Adrenal gland (tissue), 9 donors: ENCODE measurements at regions not wholly inside any gene's neighbourhood (a gene's known extent, or its start where the extent isn't known, plus 50 kb on each side); places are given as distances from the start of the nearest gene placed in this dataset.
"Not testable (repeated sequence)": the region's sequence is repeated elsewhere in the genome, so short reads cannot be mapped to it uniquely, and the experiment has no call there.

Experiments used
- DNase-seq, 7 donors: peaks; one replicate each; pipeline ENCODE4 v3.0.0-alpha.2; 2019 to 2020
- H3K27ac ChIP-seq, 5 donors: fragments of 200-600 bp; sonication (generic) in 4 of 5; 1 replicate in 3 of 5; 2 replicates in 2 of 5; pipeline versions ENCODE4 v1.5.1 to v1.8.0; 2016 to 2020; ENCODE audit warnings: mild to moderate bottlenecking in 1 of 5
- H3K27me3 ChIP-seq: fragments of 200-600 bp; 2 replicates; pipeline ENCODE4 v1.8.0; 2021
- H3K36me3 ChIP-seq, 2 donors: fragments of 200-600 bp; replicated peaks in 1 of 2; 1 replicate in 1 of 2; 2 replicates in 1 of 2; pipeline versions ENCODE4 v1.5.1 to v1.8.0; 2018 to 2022
- H3K4me1 ChIP-seq, 2 donors: fragments of 200-600 bp; replicated peaks in 1 of 2; 1 replicate in 1 of 2; 2 replicates in 1 of 2; pipeline versions ENCODE4 v1.5.1 to v1.8.0; 2018 to 2021
- H3K4me3 ChIP-seq, 4 donors: fragments of 200-600 bp; sonication (generic) in 3 of 4; one replicate each; pipeline ENCODE4 v1.5.1; 2016 to 2018
- H3K9me3 ChIP-seq, 3 donors: fragments of 200-600 bp; sonication (generic) in 1 of 3; replicated peaks in 1 of 3; 1 replicate in 2 of 3; 2 replicates in 1 of 3; pipeline versions ENCODE4 v1.5.1 to v1.8.0; 2016 to 2021
- CTCF ChIP-seq, 6 experiments: fragments of 450-650 bp in 4 of 6; fragments of 200-600 bp in 2 of 6; sonication (generic) in 1 of 6; IDR thresholded peaks; 1 replicate in 5 of 6; 2 replicates in 1 of 6; pipeline versions ENCODE4 v1.5.1 to v1.8.0; 2016 to 2021; ENCODE audit warnings: antibody characterized with exemption in 6 of 6, mild to moderate bottlenecking in 2 of 6, moderate library complexity in 1 of 6
- POLR2A ChIP-seq, 2 donors: fragments of 450-650 bp; IDR thresholded peaks; one replicate each; pipeline ENCODE4 v1.6.1; 2017; ENCODE audit warnings: antibody characterized with exemption in 2 of 2, mild to moderate bottlenecking in 2 of 2, moderate library complexity in 1 of 2
- WGBS, 4 donors: extraction: QIAGEN DNeasy Blood & Tissue Kit in 2 of 4; methylation state at CpG; one replicate each; pipeline versions ENCODE4 v1.1.5 to v1.1.7; 2013 to 2017; 5-methylcytosine and 5-hydroxymethylcytosine counted together
- intact Hi-C, 2 donors: fragments of 100-400 bp; cut with DNase I; formaldehyde crosslinking; loops; one replicate each; pipeline versions ENCODE4 v1.14.1 to v1.15.0; 2022 to 2023
- donor health status: healthy with polysubstance abuse.
- donor health status: Bipolar disorder and iron deficiency.
- donor health status: DM: yes; HTN: yes; CAD: no.
- donor health status: DM: no; HTN: no; CAD: no.
- donor health status: DM: no; HTN: no; CAD: no.

- H3K27ac ChIP-seq, result no peak overlapping the region
- intact Hi-C loops, result no loop called here
- no peaks in the 10 kb centered on the region for H3K36me3 ChIP-seq
- no peak for DNase-seq
- H3K9me3 ChIP-seq, result no peaks in the 10 kb centered on the region
- no peaks in the 10 kb centered on the region for H3K4me1 ChIP-seq
- TF ChIP-seq CTCF (IDR thresholded peaks at IDR 0.05) (no peak), POLR2A (IDR thresholded peaks at IDR 0.05) (no peak)
- 85 to 94% (median 87%) methylated on average over 6 of the region's 6 CpGs for WGBS, 4 donors
- no peaks in the 10 kb centered on the region for H3K27me3 ChIP-seq
- H3K4me3 ChIP-seq, result no peak overlapping the region
Observed at GRCh38 chr11:39745401-39745800, 1714.1 kb downstream of the LRRC4C start.

- intact Hi-C loops, result no loop called here
- H3K36me3 ChIP-seq, result no peaks in the 10 kb centered on the region
- no peaks in the 10 kb centered on the region for H3K9me3 ChIP-seq
- H3K27ac ChIP-seq, result no peak overlapping the region
- DNase-seq, result no peak
- TF ChIP-seq CTCF (IDR thresholded peaks at IDR 0.05) (no peak), POLR2A (IDR thresholded peaks at IDR 0.05) (no peak)
- no peaks in the 10 kb centered on the region for H3K27me3 ChIP-seq
- no peak overlapping the region for H3K4me3 ChIP-seq
- H3K4me1 ChIP-seq, result no peaks in the 10 kb centered on the region
- 83 to 95% (median 86%) methylated on average over 2 of the region's 2 CpGs for WGBS, 4 donors
Observed at GRCh38 chr11:39741066-39741465, 1718.4 kb downstream of the LRRC4C start.

- H3K4me3 ChIP-seq, H3K4me1 ChIP-seq, DNase-seq, H3K27me3 ChIP-seq, H3K36me3 ChIP-seq, intact Hi-C loops, H3K9me3 ChIP-seq, H3K27ac ChIP-seq: not testable (repeated sequence)
- WGBS, 4 donors, result 58 to 76% (median 69%) methylated on average over 7 of the region's 7 CpGs
Observed at GRCh38 chr11:39736351-39736750, 1723.1 kb downstream of the LRRC4C start.

GRCh38 chr11:39732001-39732400 is 1727.5 kb downstream of the LRRC4C start:
- H3K9me3 ChIP-seq, result no peaks in the 10 kb centered on the region
- no peaks in the 10 kb centered on the region for H3K36me3 ChIP-seq
- no peak for DNase-seq
- no peaks in the 10 kb centered on the region for H3K4me1 ChIP-seq
- no peaks in the 10 kb centered on the region for H3K27me3 ChIP-seq
- H3K27ac ChIP-seq, result no peak overlapping the region
- TF ChIP-seq CTCF (IDR thresholded peaks at IDR 0.05), result no peak
- no peak for TF ChIP-seq POLR2A (IDR thresholded peaks at IDR 0.05)
- no peak overlapping the region for H3K4me3 ChIP-seq
- intact Hi-C loops, result no loop called here

GRCh38 chr11:39725081-39725480 is 1734.4 kb downstream of the LRRC4C start:
- intact Hi-C loops, result no loop called here
- H3K9me3 ChIP-seq, result no peaks in the 10 kb centered on the region
- DNase-seq, result no peak
- 58 to 68% (median 65%) methylated on average over 3 of the region's 3 CpGs for WGBS, 4 donors
- no peaks in the 10 kb centered on the region for H3K36me3 ChIP-seq
- no peak for TF ChIP-seq POLR2A (IDR thresholded peaks at IDR 0.05)
- no peak for TF ChIP-seq CTCF (IDR thresholded peaks at IDR 0.05)
- no peak overlapping the region for H3K27ac ChIP-seq
- no peaks in the 10 kb centered on the region for H3K4me1 ChIP-seq
- no peak overlapping the region for H3K4me3 ChIP-seq
- no peaks in the 10 kb centered on the region for H3K27me3 ChIP-seq
